Testis (tissue), 2 donors: ENCODE measurements at regions not wholly inside any gene's neighbourhood (a gene's known extent, or its start where the extent isn't known, plus 50 kb on each side); places are given as distances from the start of the nearest gene placed in this dataset.

ENCODE experiments used
- POLR2A ChIP-seq: fragments of 450-650 bp; IDR thresholded peaks from one replicate; pipeline ENCODE4 v1.6.1; 2017; ENCODE audit warnings: antibody characterized with exemption, mild to moderate bottlenecking, moderate library complexity
- TF ChIP-seq, protein P1 (sequence below), 3 experiments: fragments of 450-650 bp in 2 of 3; fragments of 200-600 bp in 1 of 3; sonication (generic) in 1 of 3; IDR thresholded peaks; one replicate each; pipeline ENCODE4 v1.5.1; 2016 to 2019; ENCODE audit warnings: antibody characterized with exemption in 3 of 3, mild to moderate bottlenecking in 2 of 3, moderate library complexity in 1 of 3

DNA sequence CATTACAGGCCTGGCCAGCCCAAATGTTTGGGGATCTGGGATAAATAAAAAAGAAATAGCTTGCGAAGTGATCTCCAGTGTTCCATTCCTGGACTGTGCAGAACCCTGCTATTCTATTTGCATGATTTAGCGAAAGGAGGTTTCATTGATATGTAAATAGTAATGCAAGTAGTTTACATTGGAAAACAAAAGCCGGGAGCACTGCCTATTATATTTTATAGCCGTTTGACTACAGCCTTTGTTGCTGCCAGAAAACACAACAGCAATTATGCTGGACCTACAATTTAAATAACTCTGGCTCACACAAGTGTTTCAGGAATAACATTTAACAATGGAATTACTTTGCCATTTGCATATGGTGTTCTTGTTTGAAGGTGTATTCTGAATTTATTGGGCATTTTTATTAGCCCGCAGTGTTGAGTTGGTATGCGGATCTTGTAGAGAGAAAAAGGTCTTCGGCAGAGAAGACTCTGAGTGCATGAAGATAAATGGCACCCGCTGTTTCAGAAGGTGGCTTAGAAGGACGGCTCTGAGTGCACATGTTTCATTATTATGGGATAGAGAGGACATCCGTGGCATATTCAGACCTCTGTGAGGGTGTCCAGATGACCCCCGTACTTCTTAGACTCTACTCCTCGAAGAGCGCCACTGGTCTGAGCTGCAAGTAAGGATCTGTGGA, 315.0 kb downstream of the BRD1 start:
- TF ChIP-seq POLR2A = no peak
- TF ChIP-seq, protein P1, sequence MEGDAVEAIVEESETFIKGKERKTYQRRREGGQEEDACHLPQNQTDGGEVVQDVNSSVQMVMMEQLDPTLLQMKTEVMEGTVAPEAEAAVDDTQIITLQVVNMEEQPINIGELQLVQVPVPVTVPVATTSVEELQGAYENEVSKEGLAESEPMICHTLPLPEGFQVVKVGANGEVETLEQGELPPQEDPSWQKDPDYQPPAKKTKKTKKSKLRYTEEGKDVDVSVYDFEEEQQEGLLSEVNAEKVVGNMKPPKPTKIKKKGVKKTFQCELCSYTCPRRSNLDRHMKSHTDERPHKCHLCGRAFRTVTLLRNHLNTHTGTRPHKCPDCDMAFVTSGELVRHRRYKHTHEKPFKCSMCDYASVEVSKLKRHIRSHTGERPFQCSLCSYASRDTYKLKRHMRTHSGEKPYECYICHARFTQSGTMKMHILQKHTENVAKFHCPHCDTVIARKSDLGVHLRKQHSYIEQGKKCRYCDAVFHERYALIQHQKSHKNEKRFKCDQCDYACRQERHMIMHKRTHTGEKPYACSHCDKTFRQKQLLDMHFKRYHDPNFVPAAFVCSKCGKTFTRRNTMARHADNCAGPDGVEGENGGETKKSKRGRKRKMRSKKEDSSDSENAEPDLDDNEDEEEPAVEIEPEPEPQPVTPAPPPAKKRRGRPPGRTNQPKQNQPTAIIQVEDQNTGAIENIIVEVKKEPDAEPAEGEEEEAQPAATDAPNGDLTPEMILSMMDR (IDR thresholded peaks at IDR 0.05) = no peak
